Fibroblast of skin of left biceps (primary cell): ENCODE measurements at regions not wholly inside any gene's neighbourhood (a gene's known extent, or its start where the extent isn't known, plus 50 kb on each side); places are given as distances from the start of the nearest gene placed in this dataset.
"Not testable (repeated sequence)": the region's sequence is repeated elsewhere in the genome, so short reads cannot be mapped to it uniquely, and the experiment has no call there.

Experiments
- DNase-seq, 2 experiments: peaks; one replicate each; pipeline ENCODE4 v3.0.0-alpha.2; 2013; ENCODE audit warnings: low read depth in 2 of 2

- peak; percentile 51 to 62 for DNase-seq
Observed at GRCh38 chr18:41058351-41059125, 896.5 kb upstream of the PIK3C3 start.

- DNase-seq = no peak
Observed at GRCh38 chr18:41052625-41053024, 902.4 kb upstream of the PIK3C3 start.

- DNase-seq = not testable (repeated sequence)
Observed at GRCh38 chr18:41046250-41046649, 908.8 kb upstream of the PIK3C3 start.

- no peak for DNase-seq
Observed at GRCh38 chr18:41043876-41044275, 911.2 kb upstream of the PIK3C3 start.

GRCh38 chr18:41042866-41043265 is 912.2 kb upstream of the PIK3C3 start:
- no peak for DNase-seq

- no peak for DNase-seq
Observed at GRCh38 chr18:41038071-41038470, 917.0 kb upstream of the PIK3C3 start.

- no peak for DNase-seq
Observed at GRCh38 chr18:41036346-41036745, 918.7 kb upstream of the PIK3C3 start.

GRCh38 chr18:41034413-41034812 is 920.6 kb upstream of the PIK3C3 start:
- DNase-seq = no peak

GRCh38 chr18:41025666-41026065 is 929.4 kb upstream of the PIK3C3 start:
- DNase-seq = no peak

GRCh38 chr18:41024792-41025191 is 930.2 kb upstream of the PIK3C3 start:
- DNase-seq = no peak

GRCh38 chr18:41022484-41022883 is 932.5 kb upstream of the PIK3C3 start:
- peak; percentile 11 to 17 for DNase-seq

- DNase-seq = no peak
Observed at GRCh38 chr18:41021089-41021488, 933.9 kb upstream of the PIK3C3 start.

- DNase-seq = no peak
Observed at GRCh38 chr18:41012194-41012593, 942.8 kb upstream of the PIK3C3 start.

- DNase-seq = no peak
Observed at GRCh38 chr18:41009926-41010325, 945.1 kb upstream of the PIK3C3 start.

- no peak for DNase-seq
Observed at GRCh38 chr18:41004324-41004723, 950.7 kb upstream of the PIK3C3 start.

- DNase-seq = no peak
Observed at GRCh38 chr18:40995529-40995928, 959.5 kb upstream of the PIK3C3 start.

- DNase-seq = no peak
Observed at GRCh38 chr18:40993363-40993762, 961.7 kb upstream of the PIK3C3 start.

GRCh38 chr18:40987581-40987980 is 967.5 kb upstream of the PIK3C3 start:
- no peak for DNase-seq

GRCh38 chr18:40985436-40985835 is 969.6 kb upstream of the PIK3C3 start:
- DNase-seq = no peak

- no peak for DNase-seq
Observed at GRCh38 chr18:40984856-40985255, 970.2 kb upstream of the PIK3C3 start.

GRCh38 chr18:40983835-40984234 is 971.2 kb upstream of the PIK3C3 start:
- DNase-seq = no peak

GRCh38 chr18:40980171-40980570 is 974.9 kb upstream of the PIK3C3 start:
- no peak for DNase-seq

- no peak for DNase-seq
Observed at GRCh38 chr18:40976050-40976449, 979.0 kb upstream of the PIK3C3 start.

- DNase-seq = no peak
Observed at GRCh38 chr18:40974448-40974847, 980.6 kb upstream of the PIK3C3 start.
